ENCODE measurements at regions not wholly inside any gene's neighbourhood (a gene's known extent, or its start where the extent isn't known, plus 50 kb on each side); places are given as distances from the start of the nearest gene placed in this dataset.

GRCh38 chr3:69686056-69686455, 53.2 kb upstream of the MITF start:
- no peak overlapping the region for H2AFZ ChIP-seq (ENCODE audit: insufficient read depth, low read depth, low read length, poor library complexity, severe bottlenecking)
- no peaks in the 10 kb centered on the region for H3K9me3 ChIP-seq (replicated peaks in 1 of 2; ENCODE audit: control insufficient read depth in 1 of 2, insufficient read depth in 1 of 2, low read length in 2 of 2)
- H4K20me1 ChIP-seq (ENCODE audit: insufficient read depth, low read length) = no peaks in the 10 kb centered on the region
- H3K4me1 Mint-ChIP-seq = peaks cover 7% of the 10 kb centered on the region
- peaks cover 4% of the 10 kb centered on the region in 2 donors for H3K4me1 ChIP-seq (ENCODE audit: control insufficient read depth in 1 of 2, insufficient read depth in 2 of 2, low read length in 2 of 2)
- no peaks in the 10 kb centered on the region for H3K36me3 ChIP-seq (replicated peaks in 1 of 2; ENCODE audit: control insufficient read depth in 1 of 2, insufficient read depth in 2 of 2, low read length in 2 of 2)
- DNase-seq = no peak
- no peaks in the 10 kb centered on the region for H3K36me3 Mint-ChIP-seq
- H3K4me2 ChIP-seq (replicated peaks; ENCODE audit: extremely low read depth, low read length, poor library complexity, severe bottlenecking) = no peak overlapping the region
- WGBS (ENCODE audit: insufficient coverage) = no CpG with 5 or more reads among the region's 3 CpGs
- intact Hi-C loops (cut with micrococcal nuclease) = no loop called here
- H3K4me3 ChIP-seq (replicated peaks in 1 of 3; ENCODE audit: low read depth in 2 of 3, low read length in 3 of 3) = no peak overlapping the region
- no peaks in the 10 kb centered on the region for H3K27me3 ChIP-seq (ENCODE audit: control insufficient read depth in 2 of 2, insufficient read depth in 2 of 2, low read length in 2 of 2)
- H3K9me3 Mint-ChIP-seq = no peaks in the 10 kb centered on the region
- H3K79me2 ChIP-seq (ENCODE audit: insufficient read depth, low read length) = no peaks in the 10 kb centered on the region
- no peak overlapping the region for H3K27ac Mint-ChIP-seq
- no peak overlapping the region for H3K4me3 Mint-ChIP-seq
- H3K27ac ChIP-seq (ENCODE audit: low read depth in 1 of 2, low read length in 2 of 2) = no peak overlapping the region
- no peak for TF ChIP-seq CTCF (IDR thresholded peaks at IDR 0.05)
- peaks cover 2 to 6% (median 3%) of the 10 kb centered on the region in 3 donors for H3K27me3 Mint-ChIP-seq (ENCODE audit: low read depth in 3 of 3)
- no peak overlapping the region for H3K9ac ChIP-seq (ENCODE audit: insufficient read depth, low read length, poor library complexity, severe bottlenecking)

GRCh38 chr3:69684309-69684961, 54.8 kb upstream of the MITF start:
- H3K36me3 Mint-ChIP-seq = no peaks in the 10 kb centered on the region
- Histone ChIP-seq H3K9ac (ENCODE audit: insufficient read depth, low read length, poor library complexity, severe bottlenecking) (no peak overlapping the region), H3K27ac (ENCODE audit: low read depth in 1 of 2, low read length in 2 of 2) (no peak overlapping the region), H2AFZ (ENCODE audit: insufficient read depth, low read depth, low read length, poor library complexity, severe bottlenecking) (no peak overlapping the region), H3K9me3 (replicated peaks in 1 of 2; ENCODE audit: control insufficient read depth in 1 of 2, insufficient read depth in 1 of 2, low read length in 2 of 2) (no peaks in the 10 kb centered on the region), H3K36me3 (replicated peaks in 1 of 2; ENCODE audit: control insufficient read depth in 1 of 2, insufficient read depth in 2 of 2, low read length in 2 of 2) (no peaks in the 10 kb centered on the region), H3K4me3 (replicated peaks in 1 of 3; ENCODE audit: low read depth in 2 of 3, low read length in 3 of 3) (no peak overlapping the region), H4K20me1 (ENCODE audit: insufficient read depth, low read length) (no peaks in the 10 kb centered on the region), H3K79me2 (ENCODE audit: insufficient read depth, low read length) (no peaks in the 10 kb centered on the region), H3K4me2 (replicated peaks; ENCODE audit: extremely low read depth, low read length, poor library complexity, severe bottlenecking) (no peak overlapping the region), H3K27me3 (ENCODE audit: control insufficient read depth in 2 of 2, insufficient read depth in 2 of 2, low read length in 2 of 2) (no peaks in the 10 kb centered on the region), H3K4me1 (ENCODE audit: control insufficient read depth in 1 of 2, insufficient read depth in 2 of 2, low read length in 2 of 2) (peaks cover 4% of the 10 kb centered on the region in 2 donors)
- no peak for TF ChIP-seq CTCF (IDR thresholded peaks at IDR 0.05)
- H3K27ac Mint-ChIP-seq = no peak overlapping the region
- no peak overlapping the region for H3K4me3 Mint-ChIP-seq
- peaks cover 7% of the 10 kb centered on the region for H3K4me1 Mint-ChIP-seq
- peaks cover 2 to 6% (median 2%) of the 10 kb centered on the region in 3 donors for H3K27me3 Mint-ChIP-seq (ENCODE audit: low read depth in 3 of 3)
- WGBS (ENCODE audit: insufficient coverage) = 60% methylated on average over 1 of the region's 2 CpGs
- intact Hi-C loops (cut with micrococcal nuclease) = no loop called here
- no peak for DNase-seq
- no peaks in the 10 kb centered on the region for H3K9me3 Mint-ChIP-seq

Measured in CD14-positive monocyte (primary cell).